Motor neuron (in vitro differentiated cells): ENCODE measurements at regions not wholly inside any gene's neighbourhood (a gene's known extent, or its start where the extent isn't known, plus 50 kb on each side); places are given as distances from the start of the nearest gene placed in this dataset.

Source experiments
- ATAC-seq, 8 experiments: fragments of 200-7000 bp; cut with Tn5 transposase; replicated peaks in 6 of 8; 2 replicates each; pipeline ENCODE4 v1.8.0; 2021; ENCODE audit warnings: mild to moderate bottlenecking in 8 of 8, moderate library complexity in 8 of 8
- H3K27ac ChIP-seq, 2 donors: fragments of 250-450 bp; sonication (Bioruptor Pico); 2 replicates each; pipeline ENCODE4 v1.9.0; 2021; ENCODE audit warnings: antibody characterized with exemption in 2 of 2, mild to moderate bottlenecking in 2 of 2, moderate library complexity in 1 of 2
- H3K4me1 ChIP-seq, 2 donors: fragments of 250-450 bp; sonication (Bioruptor Pico); replicated peaks in 1 of 2; 2 replicates each; pipeline ENCODE4 v1.6.1; 2021; ENCODE audit warnings: antibody characterized with exemption in 2 of 2, mild to moderate bottlenecking in 2 of 2, moderate library complexity in 1 of 2
- H3K4me3 ChIP-seq, 5 donors: fragments of 250-450 bp; sonication (Bioruptor Pico); 2 replicates each; pipeline ENCODE4 v1.9.0; 2021; ENCODE audit warnings: antibody characterized with exemption in 5 of 5, mild to moderate bottlenecking in 5 of 5, moderate library complexity in 4 of 5
- WGBS, 10 experiments: fragments of 450-650 bp; shearing (Covaris generic); methylation state at CpG; one replicate each; pipeline ENCODE4 v1.0.0; 2022; 5-methylcytosine and 5-hydroxymethylcytosine counted together
- in situ Hi-C, 9 experiments: fragments of 400-800 bp; cut with MboI; loops; one replicate each; pipeline ENCODE4 v1.15.0; 2021; ENCODE audit warnings: low sequenced_read_pairs in 9 of 9, low pct_unique_long_range_greater_than_20kb in 2 of 9; ENCODE audit not compliant: unreplicated experiment in 9 of 9

DNA sequence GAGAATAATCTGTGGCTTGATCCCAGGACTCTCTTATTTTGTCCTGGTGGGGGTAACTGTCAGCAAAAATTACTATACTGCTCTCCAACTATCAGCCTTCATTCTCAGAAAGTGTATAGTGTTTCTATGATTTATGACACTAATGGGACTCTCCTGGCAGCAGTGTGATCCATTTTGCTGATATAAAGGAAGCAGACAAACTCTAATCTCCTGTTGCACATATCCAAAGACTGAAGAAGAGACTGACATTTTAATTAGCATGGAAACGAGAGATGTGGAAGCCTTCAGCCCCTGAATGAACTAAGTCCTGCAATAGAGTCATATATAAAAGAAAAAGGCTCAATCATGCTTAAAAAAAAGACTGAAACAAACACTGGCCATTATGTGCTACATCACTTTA, 127.8 kb upstream of the SSTR1 start:
- peak in 5 of 8 experiments; percentile 45 to 84 (median 75) for ATAC-seq
- H3K27ac ChIP-seq, result no peak overlapping the region
- H3K4me1 ChIP-seq, result peaks cover 0 to 31% of the 10 kb centered on the region in 2 donors
- no peak overlapping the region for H3K4me3 ChIP-seq
- WGBS, 10 experiments, result 0 to 29% (median 13%) methylated on average over 1 of the region's 1 CpG; no CpG with 5 or more reads in 3 of the 10 experiments
- in situ Hi-C loops, result no loop called here

- Histone ChIP-seq H3K27ac (no peak overlapping the region), H3K4me3 (no peak overlapping the region), H3K4me1 (peaks cover 0 to 31% of the 10 kb centered on the region in 2 donors)
- ATAC-seq, result no peak
- in situ Hi-C loops, result no loop called here
- 53 to 100% (median 86%) methylated on average over 1 to 2 of the region's 2 CpGs; no CpG with 5 or more reads in 3 of the 10 experiments for WGBS, 10 experiments
These were observed 127.0 kb upstream of the SSTR1 start for GRCh38 chr14:38080696-38081095.

GRCh38 chr14:38083039-38083438, 124.7 kb upstream of the SSTR1 start:
- H3K4me3 ChIP-seq, result no peak overlapping the region
- H3K4me1 ChIP-seq, result peaks cover 0 to 22% of the 10 kb centered on the region in 2 donors
- H3K27ac ChIP-seq, result no peak overlapping the region
- WGBS, 10 experiments, result 0 to 40% (median 18%) methylated on average over 1 of the region's 1 CpG; no CpG with 5 or more reads in 4 of the 10 experiments
- ATAC-seq, result peak in 4 of 8 experiments; percentile 25 to 92 (median 61)
- in situ Hi-C loops, result no loop called here

- no peaks in the 10 kb centered on the region for H3K4me1 ChIP-seq
- no peak overlapping the region for H3K27ac ChIP-seq
- 0 to 100% (median 86%) methylated on average over 1 to 3 of the region's 3 CpGs; no CpG with 5 or more reads in 1 of the 10 experiments for WGBS, 10 experiments
- no peak for ATAC-seq
- no peak overlapping the region for H3K4me3 ChIP-seq
- in situ Hi-C loops, result no loop called here
These were observed 118.6 kb upstream of the SSTR1 start for GRCh38 chr14:38089123-38089522.

- 29 to 100% (median 69%) methylated on average over 1 to 3 of the region's 3 CpGs; no CpG with 5 or more reads in 1 of the 10 experiments for WGBS, 10 experiments
- in situ Hi-C loops, result no loop called here
- Histone ChIP-seq H3K4me1 (no peaks in the 10 kb centered on the region), H3K27ac (no peak overlapping the region), H3K4me3 (no peak overlapping the region)
- ATAC-seq, result no peak
These were observed 117.2 kb upstream of the SSTR1 start for GRCh38 chr14:38090506-38090905.

- no peak overlapping the region for H3K27ac ChIP-seq
- H3K4me1 ChIP-seq, result no peaks in the 10 kb centered on the region
- 0 to 95% (median 45%) methylated on average over 3 to 4 of the region's 4 CpGs; no CpG with 5 or more reads in 3 of the 10 experiments for WGBS, 10 experiments
- peak in 2 of 8 experiments; percentile 61 to 82 for ATAC-seq
- in situ Hi-C loops, result no loop called here
- no peak overlapping the region for H3K4me3 ChIP-seq
These were observed 109.4 kb upstream of the SSTR1 start for GRCh38 chr14:38098074-38098836.

DNA sequence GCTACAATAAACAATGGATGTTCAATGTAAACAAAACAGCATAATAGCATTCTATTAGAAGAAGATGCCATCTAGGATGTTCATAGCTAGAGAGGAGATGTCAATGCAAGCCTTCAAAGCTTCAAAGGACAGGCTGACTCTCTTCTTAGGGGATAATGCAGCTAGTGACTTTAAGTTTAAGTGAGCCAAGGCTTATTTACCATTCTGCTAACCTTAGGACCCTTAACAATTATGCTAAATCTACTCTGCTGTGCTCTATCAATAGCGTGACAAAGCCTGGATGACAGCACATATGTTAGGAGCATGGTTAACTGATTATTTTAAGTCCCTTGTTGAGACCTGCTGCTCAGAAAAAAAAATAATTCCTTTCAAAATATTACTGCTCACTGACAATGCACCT, 106.0 kb upstream of the SSTR1 start:
- ATAC-seq, result no peak
- no peaks in the 10 kb centered on the region for H3K4me1 ChIP-seq
- no peak overlapping the region for H3K27ac ChIP-seq
- no peak overlapping the region for H3K4me3 ChIP-seq
- in situ Hi-C loops, result no loop called here
- WGBS, 10 experiments, result 0 to 20% (median 0%) methylated on average over 1 of the region's 1 CpG; no CpG with 5 or more reads in 5 of the 10 experiments

GRCh38 chr14:38103542-38104225, 104.0 kb upstream of the SSTR1 start:
- H3K4me3 ChIP-seq, result no peak overlapping the region
- H3K4me1 ChIP-seq, result no peaks in the 10 kb centered on the region
- no peak overlapping the region for H3K27ac ChIP-seq
- WGBS, 10 experiments, result 33 to 100% (median 79%) methylated on average over 2 to 6 of the region's 6 CpGs
- no peak for ATAC-seq
- in situ Hi-C loops, result no loop called here

- 72 to 100% (median 86%) methylated on average over 1 to 8 of the region's 9 CpGs; no CpG with 5 or more reads in 2 of the 10 experiments for WGBS, 10 experiments
- Histone ChIP-seq H3K4me1 (no peaks in the 10 kb centered on the region), H3K4me3 (no peak overlapping the region), H3K27ac (no peak overlapping the region)
- no peak for ATAC-seq
- in situ Hi-C loops, result no loop called here
These were observed 102.5 kb upstream of the SSTR1 start for GRCh38 chr14:38105106-38105702.

GRCh38 chr14:38107216-38107631, 100.5 kb upstream of the SSTR1 start:
- ATAC-seq, result no peak
- WGBS, 10 experiments, result 83 to 100% (median 100%) methylated on average over 1 to 2 of the region's 2 CpGs; no CpG with 5 or more reads in 6 of the 10 experiments
- H3K27ac ChIP-seq, result no peak overlapping the region

GRCh38 chr14:38108681-38109080, 99.0 kb upstream of the SSTR1 start:
- no peak overlapping the region for H3K4me3 ChIP-seq
- in situ Hi-C loops, result no loop called here
- 6 to 76% (median 38%) methylated on average over 1 to 2 of the region's 2 CpGs; no CpG with 5 or more reads in 1 of the 10 experiments for WGBS, 10 experiments
- H3K27ac ChIP-seq, result no peak overlapping the region
- H3K4me1 ChIP-seq, result no peaks in the 10 kb centered on the region
- no peak for ATAC-seq

More at GRCh38 chr14:38107216-38107631, 100.5 kb upstream of the SSTR1 start:
- in situ Hi-C loops, result no loop called here
- Histone ChIP-seq H3K4me3 (no peak overlapping the region), H3K4me1 (no peaks in the 10 kb centered on the region)

DNA sequence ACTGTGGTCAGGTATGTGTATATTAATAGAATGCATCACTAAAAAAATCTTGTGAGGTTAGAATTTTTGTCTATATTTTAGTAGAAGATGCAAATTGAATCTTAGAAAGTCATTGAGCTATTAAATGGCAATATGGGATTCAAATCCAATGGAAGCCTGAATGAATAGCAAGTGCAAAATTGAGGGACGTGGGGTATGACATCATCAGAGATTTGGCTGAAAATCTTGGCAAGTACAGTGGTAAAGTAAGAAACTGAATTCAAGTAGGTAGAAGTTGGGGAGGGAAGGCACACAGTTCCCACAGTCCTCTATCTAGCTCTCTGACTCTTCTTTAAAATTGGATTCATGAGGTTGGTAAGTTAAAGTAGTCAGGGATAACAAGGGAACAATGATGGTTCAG, 97.4 kb upstream of the SSTR1 start:
- Histone ChIP-seq H3K27ac (no peak overlapping the region), H3K4me1 (no peaks in the 10 kb centered on the region), H3K4me3 (no peak overlapping the region)
- ATAC-seq, result no peak
- WGBS, 10 experiments, result 33 to 100% (median 80%) methylated on average over 1 of the region's 1 CpG; no CpG with 5 or more reads in 1 of the 10 experiments
- in situ Hi-C loops, result no loop called here

- Histone ChIP-seq H3K4me3 (no peak overlapping the region), H3K27ac (no peak overlapping the region), H3K4me1 (no peaks in the 10 kb centered on the region)
- 38 to 100% (median 92%) methylated on average over 1 to 2 of the region's 2 CpGs; no CpG with 5 or more reads in 1 of the 10 experiments for WGBS, 10 experiments
- no peak for ATAC-seq
- in situ Hi-C loops, result no loop called here
These were observed 96.7 kb upstream of the SSTR1 start for GRCh38 chr14:38111046-38111445.
